SK-N-SH (cell line): ENCODE measurements at regions not wholly inside any gene's neighbourhood (a gene's known extent, or its start where the extent isn't known, plus 50 kb on each side); places are given as distances from the start of the nearest gene placed in this dataset.

ENCODE experiments used
- EP300 ChIP-seq, 2 experiments: IDR thresholded peaks; 2 replicates each; pipeline versions ENCODE4 v1.4.0 to v1.6.1; 2012; ENCODE audit warnings: borderline replicate concordance in 1 of 2, low read depth in 1 of 2, low read length in 1 of 2
- EZH2phosphoT487 ChIP-seq: fragments of 200-600 bp; sonication (generic); IDR thresholded peaks from 2 replicates; pipeline ENCODE4 v1.6.1; 2017; ENCODE audit warnings: low read depth, mixed run types, mild to moderate bottlenecking, antibody characterized with exemption, moderate library complexity, borderline replicate concordance
- FOXM1 ChIP-seq: IDR thresholded peaks from 2 replicates; pipeline ENCODE4 v1.4.0; 2012; ENCODE audit warnings: low read depth, mild to moderate bottlenecking
- NFIC ChIP-seq: IDR thresholded peaks from 2 replicates; pipeline ENCODE4 v1.4.0; 2012; ENCODE audit warnings: borderline replicate concordance
- NRF1 ChIP-seq: IDR thresholded peaks from 2 replicates; pipeline ENCODE4 v1.6.1; 2012; ENCODE audit warnings: low read depth, mild to moderate bottlenecking, low read length
- SMC3 ChIP-seq: IDR thresholded peaks from 2 replicates; pipeline ENCODE4 v1.6.1; 2012; ENCODE audit warnings: low read depth, low read length, improper control_type of control experiment
- TF ChIP-seq, protein P1 (sequence below): IDR thresholded peaks from 2 replicates; pipeline ENCODE4 v1.4.0; 2012; ENCODE audit warnings: low read depth
- TF ChIP-seq, protein P2 (sequence below): IDR thresholded peaks from 2 replicates; pipeline ENCODE4 v1.6.1; 2012; ENCODE audit warnings: mild to moderate bottlenecking, low read depth, low read length, moderate library complexity
- TF ChIP-seq, protein P3 (sequence below): fragments of 200-600 bp; sonication (generic); IDR thresholded peaks from 2 replicates; pipeline ENCODE4 v1.6.1; 2017; ENCODE audit warnings: antibody characterized with exemption, mild to moderate bottlenecking, moderate library complexity

DNA sequence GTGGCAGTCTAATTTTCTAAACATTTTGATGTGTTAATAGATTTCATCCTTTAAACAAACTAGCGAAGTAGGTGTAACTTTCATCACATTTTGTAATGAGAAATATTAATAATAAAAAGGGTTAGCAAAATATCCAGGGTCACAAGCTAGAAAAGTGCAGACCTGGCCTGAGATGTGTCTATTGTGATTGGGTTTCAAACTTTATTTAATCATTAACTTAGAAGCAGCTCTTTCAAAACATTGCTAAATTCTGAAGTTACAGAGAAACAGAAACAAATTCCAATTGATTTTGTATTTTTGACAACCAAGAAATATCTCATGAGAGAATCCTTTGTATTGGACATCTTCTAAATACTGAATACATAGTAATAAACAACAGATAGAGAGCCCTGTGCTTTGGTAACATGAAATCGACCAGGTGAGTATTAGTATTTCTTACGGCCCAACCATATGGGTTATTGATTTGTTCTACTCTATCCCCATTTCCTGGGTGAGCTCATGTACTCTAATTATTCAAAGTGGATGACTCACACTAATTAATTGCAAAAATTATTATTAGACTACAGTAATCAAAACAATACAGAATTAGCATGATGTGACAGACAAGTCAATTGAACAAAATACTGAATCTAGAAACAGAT is 1093.8 kb upstream of the AGA start:
- TF ChIP-seq FOXM1 (no peak), NRF1 (no peak), SMC3 (no peak), EP300 (IDR thresholded peaks at IDR 0.05; ENCODE audit: borderline replicate concordance in 1 of 2, low read depth in 1 of 2, low read length in 1 of 2) (no peak), EZH2phosphoT487 (no peak), NFIC (no peak)
- TF ChIP-seq, protein P1, sequence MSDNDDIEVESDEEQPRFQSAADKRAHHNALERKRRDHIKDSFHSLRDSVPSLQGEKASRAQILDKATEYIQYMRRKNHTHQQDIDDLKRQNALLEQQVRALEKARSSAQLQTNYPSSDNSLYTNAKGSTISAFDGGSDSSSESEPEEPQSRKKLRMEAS = no peak
- TF ChIP-seq, protein P2, sequence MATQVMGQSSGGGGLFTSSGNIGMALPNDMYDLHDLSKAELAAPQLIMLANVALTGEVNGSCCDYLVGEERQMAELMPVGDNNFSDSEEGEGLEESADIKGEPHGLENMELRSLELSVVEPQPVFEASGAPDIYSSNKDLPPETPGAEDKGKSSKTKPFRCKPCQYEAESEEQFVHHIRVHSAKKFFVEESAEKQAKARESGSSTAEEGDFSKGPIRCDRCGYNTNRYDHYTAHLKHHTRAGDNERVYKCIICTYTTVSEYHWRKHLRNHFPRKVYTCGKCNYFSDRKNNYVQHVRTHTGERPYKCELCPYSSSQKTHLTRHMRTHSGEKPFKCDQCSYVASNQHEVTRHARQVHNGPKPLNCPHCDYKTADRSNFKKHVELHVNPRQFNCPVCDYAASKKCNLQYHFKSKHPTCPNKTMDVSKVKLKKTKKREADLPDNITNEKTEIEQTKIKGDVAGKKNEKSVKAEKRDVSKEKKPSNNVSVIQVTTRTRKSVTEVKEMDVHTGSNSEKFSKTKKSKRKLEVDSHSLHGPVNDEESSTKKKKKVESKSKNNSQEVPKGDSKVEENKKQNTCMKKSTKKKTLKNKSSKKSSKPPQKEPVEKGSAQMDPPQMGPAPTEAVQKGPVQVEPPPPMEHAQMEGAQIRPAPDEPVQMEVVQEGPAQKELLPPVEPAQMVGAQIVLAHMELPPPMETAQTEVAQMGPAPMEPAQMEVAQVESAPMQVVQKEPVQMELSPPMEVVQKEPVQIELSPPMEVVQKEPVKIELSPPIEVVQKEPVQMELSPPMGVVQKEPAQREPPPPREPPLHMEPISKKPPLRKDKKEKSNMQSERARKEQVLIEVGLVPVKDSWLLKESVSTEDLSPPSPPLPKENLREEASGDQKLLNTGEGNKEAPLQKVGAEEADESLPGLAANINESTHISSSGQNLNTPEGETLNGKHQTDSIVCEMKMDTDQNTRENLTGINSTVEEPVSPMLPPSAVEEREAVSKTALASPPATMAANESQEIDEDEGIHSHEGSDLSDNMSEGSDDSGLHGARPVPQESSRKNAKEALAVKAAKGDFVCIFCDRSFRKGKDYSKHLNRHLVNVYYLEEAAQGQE = no peak
- TF ChIP-seq, protein P3, sequence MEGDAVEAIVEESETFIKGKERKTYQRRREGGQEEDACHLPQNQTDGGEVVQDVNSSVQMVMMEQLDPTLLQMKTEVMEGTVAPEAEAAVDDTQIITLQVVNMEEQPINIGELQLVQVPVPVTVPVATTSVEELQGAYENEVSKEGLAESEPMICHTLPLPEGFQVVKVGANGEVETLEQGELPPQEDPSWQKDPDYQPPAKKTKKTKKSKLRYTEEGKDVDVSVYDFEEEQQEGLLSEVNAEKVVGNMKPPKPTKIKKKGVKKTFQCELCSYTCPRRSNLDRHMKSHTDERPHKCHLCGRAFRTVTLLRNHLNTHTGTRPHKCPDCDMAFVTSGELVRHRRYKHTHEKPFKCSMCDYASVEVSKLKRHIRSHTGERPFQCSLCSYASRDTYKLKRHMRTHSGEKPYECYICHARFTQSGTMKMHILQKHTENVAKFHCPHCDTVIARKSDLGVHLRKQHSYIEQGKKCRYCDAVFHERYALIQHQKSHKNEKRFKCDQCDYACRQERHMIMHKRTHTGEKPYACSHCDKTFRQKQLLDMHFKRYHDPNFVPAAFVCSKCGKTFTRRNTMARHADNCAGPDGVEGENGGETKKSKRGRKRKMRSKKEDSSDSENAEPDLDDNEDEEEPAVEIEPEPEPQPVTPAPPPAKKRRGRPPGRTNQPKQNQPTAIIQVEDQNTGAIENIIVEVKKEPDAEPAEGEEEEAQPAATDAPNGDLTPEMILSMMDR = no peak
